Upper lobe of left lung (tissue), 4 donors: ENCODE measurements at regions not wholly inside any gene's neighbourhood (a gene's known extent, or its start where the extent isn't known, plus 50 kb on each side); places are given as distances from the start of the nearest gene placed in this dataset.

ENCODE experiments used
- EP300 ChIP-seq, 4 donors: sonication (generic); formaldehyde crosslinking; IDR thresholded peaks; one replicate each; pipeline ENCODE4 v1.5.1; 2017; ENCODE audit warnings: antibody characterized with exemption in 4 of 4, control low read depth in 2 of 4
- POLR2A ChIP-seq, 4 donors: fragments of 450-650 bp; IDR thresholded peaks; one replicate each; pipeline ENCODE4 v1.5.1; 2016 to 2017; ENCODE audit warnings: antibody characterized with exemption in 4 of 4, mild to moderate bottlenecking in 2 of 4
- POLR2AphosphoS5 ChIP-seq, 2 donors: sonication (generic); formaldehyde crosslinking; IDR thresholded peaks; one replicate each; pipeline ENCODE4 v1.5.1; 2017; ENCODE audit warnings: antibody characterized with exemption in 2 of 2
- TF ChIP-seq, protein P1 (sequence below), 6 experiments: fragments of 450-650 bp in 4 of 6; fragments of 200-600 bp in 2 of 6; sonication (generic) in 2 of 6; IDR thresholded peaks; one replicate each; pipeline ENCODE4 v1.5.1; 2016 to 2019; ENCODE audit warnings: antibody characterized with exemption in 6 of 6

DNA sequence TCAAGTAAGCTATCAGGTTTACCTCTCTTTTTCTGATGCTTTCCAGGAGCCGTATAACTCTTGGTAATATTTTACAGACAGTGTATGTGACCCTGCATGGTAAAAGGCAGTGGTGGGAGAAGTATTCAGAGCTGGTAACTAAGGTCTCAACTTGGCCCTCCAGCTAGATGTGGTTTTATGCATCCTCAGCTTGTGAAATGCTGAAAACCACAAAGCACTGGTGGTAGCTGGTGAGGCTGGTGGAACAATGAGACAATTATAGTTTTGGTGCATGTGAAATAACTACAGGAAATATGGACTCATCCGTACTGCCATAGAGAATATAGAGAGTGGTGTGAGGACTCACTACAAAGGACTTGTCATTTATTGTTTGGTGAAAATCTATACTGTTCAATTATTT lies 383.0 kb upstream of the PCDH15 start:
- TF ChIP-seq, protein P1, sequence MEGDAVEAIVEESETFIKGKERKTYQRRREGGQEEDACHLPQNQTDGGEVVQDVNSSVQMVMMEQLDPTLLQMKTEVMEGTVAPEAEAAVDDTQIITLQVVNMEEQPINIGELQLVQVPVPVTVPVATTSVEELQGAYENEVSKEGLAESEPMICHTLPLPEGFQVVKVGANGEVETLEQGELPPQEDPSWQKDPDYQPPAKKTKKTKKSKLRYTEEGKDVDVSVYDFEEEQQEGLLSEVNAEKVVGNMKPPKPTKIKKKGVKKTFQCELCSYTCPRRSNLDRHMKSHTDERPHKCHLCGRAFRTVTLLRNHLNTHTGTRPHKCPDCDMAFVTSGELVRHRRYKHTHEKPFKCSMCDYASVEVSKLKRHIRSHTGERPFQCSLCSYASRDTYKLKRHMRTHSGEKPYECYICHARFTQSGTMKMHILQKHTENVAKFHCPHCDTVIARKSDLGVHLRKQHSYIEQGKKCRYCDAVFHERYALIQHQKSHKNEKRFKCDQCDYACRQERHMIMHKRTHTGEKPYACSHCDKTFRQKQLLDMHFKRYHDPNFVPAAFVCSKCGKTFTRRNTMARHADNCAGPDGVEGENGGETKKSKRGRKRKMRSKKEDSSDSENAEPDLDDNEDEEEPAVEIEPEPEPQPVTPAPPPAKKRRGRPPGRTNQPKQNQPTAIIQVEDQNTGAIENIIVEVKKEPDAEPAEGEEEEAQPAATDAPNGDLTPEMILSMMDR (IDR thresholded peaks at IDR 0.05) = no peak
- no peak for TF ChIP-seq POLR2A (IDR thresholded peaks at IDR 0.05)
- TF ChIP-seq EP300 (IDR thresholded peaks at IDR 0.05) = no peak
- no peak for TF ChIP-seq POLR2AphosphoS5 (IDR thresholded peaks at IDR 0.05)
